ENCODE measurements at regions not wholly inside any gene's neighbourhood (a gene's known extent, or its start where the extent isn't known, plus 50 kb on each side); places are given as distances from the start of the nearest gene placed in this dataset.

GRCh38 chr6:110558575-110558974 is 82.2 kb upstream of the SLC22A16 start:
- FAIRE-seq, result no peak
- DNase-seq (ENCODE audit: insufficient read length, low spot score), result no peak
- no peak for TF ChIP-seq CTCF (IDR thresholded peaks at IDR 0.05; ENCODE audit: insufficient read depth, missing control alignments)

GRCh38 chr6:110557199-110557598 is 80.8 kb upstream of the SLC22A16 start:
- DNase-seq (ENCODE audit: insufficient read length, low spot score) (no peak), FAIRE-seq (no peak)
- no peak for TF ChIP-seq CTCF (IDR thresholded peaks at IDR 0.05; ENCODE audit: insufficient read depth, missing control alignments)

- DNase-seq (ENCODE audit: insufficient read length, low spot score), result no peak
- FAIRE-seq, result no peak
- no peak for TF ChIP-seq CTCF (IDR thresholded peaks at IDR 0.05; ENCODE audit: insufficient read depth, missing control alignments)
Measured at GRCh38 chr6:110556317-110557110, 80.1 kb upstream of the SLC22A16 start.

- FAIRE-seq (no peak), DNase-seq (ENCODE audit: insufficient read length, low spot score) (no peak)
- TF ChIP-seq CTCF (IDR thresholded peaks at IDR 0.05; ENCODE audit: insufficient read depth, missing control alignments), result no peak
Measured at GRCh38 chr6:110554966-110555460, 78.6 kb upstream of the SLC22A16 start.

- no peak for TF ChIP-seq CTCF (IDR thresholded peaks at IDR 0.05; ENCODE audit: insufficient read depth, missing control alignments)
- FAIRE-seq (no peak), DNase-seq (ENCODE audit: insufficient read length, low spot score) (no peak)
Measured at GRCh38 chr6:110554441-110554840, 78.0 kb upstream of the SLC22A16 start.

GRCh38 chr6:110552901-110553641 is 76.7 kb upstream of the SLC22A16 start:
- DNase-seq (ENCODE audit: insufficient read length, low spot score) (no peak), FAIRE-seq (no peak)
- TF ChIP-seq CTCF (IDR thresholded peaks at IDR 0.05; ENCODE audit: insufficient read depth, missing control alignments), result no peak

- FAIRE-seq, result no peak
- no peak for DNase-seq (ENCODE audit: insufficient read length, low spot score)
- TF ChIP-seq CTCF (IDR thresholded peaks at IDR 0.05; ENCODE audit: insufficient read depth, missing control alignments), result no peak
Measured at GRCh38 chr6:110552076-110552475, 75.7 kb upstream of the SLC22A16 start.
